ENCODE measurements at regions not wholly inside any gene's neighbourhood (a gene's known extent, or its start where the extent isn't known, plus 50 kb on each side); places are given as distances from the start of the nearest gene placed in this dataset.

- no peak for DNase-seq (ENCODE audit: low read depth in 2 of 2)
Measured at GRCh38 chr12:125222876-125223275, 157.6 kb downstream of the AACS start.

GRCh38 chr12:125225641-125226040 is 160.4 kb downstream of the AACS start:
- no peak for DNase-seq (ENCODE audit: low read depth in 2 of 2)

- DNase-seq (ENCODE audit: low read depth in 2 of 2) = no peak
Measured at GRCh38 chr12:125228519-125229260, 163.5 kb downstream of the AACS start.

- no peak for DNase-seq (ENCODE audit: low read depth in 2 of 2)
Measured at GRCh38 chr12:125229878-125230530, 164.8 kb downstream of the AACS start.

- DNase-seq (ENCODE audit: low read depth in 2 of 2) = no peak
Measured at GRCh38 chr12:125233319-125233718, 168.1 kb downstream of the AACS start.

GRCh38 chr12:125239563-125239962 is 174.3 kb downstream of the AACS start:
- DNase-seq (ENCODE audit: low read depth in 2 of 2) = no peak

GRCh38 chr12:125240717-125241116 is 175.5 kb downstream of the AACS start:
- no peak for DNase-seq (ENCODE audit: low read depth in 2 of 2)

- DNase-seq (ENCODE audit: low read depth in 2 of 2) = no peak
Measured at GRCh38 chr12:125243811-125244210, 178.6 kb downstream of the AACS start.

- DNase-seq (ENCODE audit: low read depth in 2 of 2) = no peak
Measured at GRCh38 chr12:125244338-125244737, 179.1 kb downstream of the AACS start.

- no peak for DNase-seq (ENCODE audit: low read depth in 2 of 2)
Measured at GRCh38 chr12:125245581-125246557, 180.6 kb downstream of the AACS start.

- DNase-seq (ENCODE audit: low read depth in 2 of 2) = no peak
Measured at GRCh38 chr12:125247477-125247876, 182.2 kb downstream of the AACS start.

GRCh38 chr12:125249066-125249824 is 184.0 kb downstream of the AACS start:
- DNase-seq (ENCODE audit: low read depth in 2 of 2) = no peak

- no peak for DNase-seq (ENCODE audit: low read depth in 2 of 2)
Measured at GRCh38 chr12:125249932-125250331, 184.7 kb downstream of the AACS start.

GRCh38 chr12:125254236-125254635 is 189.0 kb downstream of the AACS start:
- no peak for DNase-seq (ENCODE audit: low read depth in 2 of 2)

GRCh38 chr12:125254856-125255255 is 189.6 kb downstream of the AACS start:
- DNase-seq (ENCODE audit: low read depth in 2 of 2) = no peak

- no peak for DNase-seq (ENCODE audit: low read depth in 2 of 2)
Measured at GRCh38 chr12:125255935-125256633, 190.8 kb downstream of the AACS start.

- no peak for DNase-seq (ENCODE audit: low read depth in 2 of 2)
Measured at GRCh38 chr12:125256634-125256936, 191.3 kb downstream of the AACS start.

- DNase-seq (ENCODE audit: low read depth in 2 of 2) = no peak
Measured at GRCh38 chr12:125259178-125259867, 194.1 kb downstream of the AACS start.

- no peak for DNase-seq (ENCODE audit: low read depth in 2 of 2)
Measured at GRCh38 chr12:125262851-125263250, 197.6 kb downstream of the AACS start.

GRCh38 chr12:125263385-125263784 is 198.2 kb downstream of the AACS start:
- no peak for DNase-seq (ENCODE audit: low read depth in 2 of 2)

Data from lung microvascular endothelial cell (primary cell).